GM06990 (cell line): ENCODE measurements at regions not wholly inside any gene's neighbourhood (a gene's known extent, or its start where the extent isn't known, plus 50 kb on each side); places are given as distances from the start of the nearest gene placed in this dataset.

Experiments used
- DNase-seq: peaks from one replicate; pipeline ENCODE4 v3.0.0-alpha.2; 2011; ENCODE audit not compliant: insufficient read length; ENCODE audit errors: extremely low read depth
- H3K27me3 ChIP-seq: replicated peaks from 2 replicates; pipeline ENCODE4 v1.6.0; 2011; ENCODE audit warnings: low read length; ENCODE audit not compliant: control insufficient read depth, insufficient read depth
- H3K36me3 ChIP-seq: 2 replicates; pipeline ENCODE4 v1.5.1; 2011; ENCODE audit warnings: low read length; ENCODE audit not compliant: control insufficient read depth, insufficient read depth
- H3K4me3 ChIP-seq: replicated peaks from 2 replicates; pipeline ENCODE4 v1.5.1; 2011; ENCODE audit warnings: low read depth, mild to moderate bottlenecking, control low read depth, low read length
- CTCF ChIP-seq: IDR thresholded peaks from 2 replicates; pipeline ENCODE4 v1.5.1; 2011; ENCODE audit warnings: low read length, control low read depth, mild to moderate bottlenecking, inconsistent platforms; ENCODE audit not compliant: insufficient read depth, poor library complexity, severe bottlenecking

GRCh38 chr2:58502931-58503330 is 261.8 kb upstream of the FANCL start:
- TF ChIP-seq CTCF = no peak

DNA sequence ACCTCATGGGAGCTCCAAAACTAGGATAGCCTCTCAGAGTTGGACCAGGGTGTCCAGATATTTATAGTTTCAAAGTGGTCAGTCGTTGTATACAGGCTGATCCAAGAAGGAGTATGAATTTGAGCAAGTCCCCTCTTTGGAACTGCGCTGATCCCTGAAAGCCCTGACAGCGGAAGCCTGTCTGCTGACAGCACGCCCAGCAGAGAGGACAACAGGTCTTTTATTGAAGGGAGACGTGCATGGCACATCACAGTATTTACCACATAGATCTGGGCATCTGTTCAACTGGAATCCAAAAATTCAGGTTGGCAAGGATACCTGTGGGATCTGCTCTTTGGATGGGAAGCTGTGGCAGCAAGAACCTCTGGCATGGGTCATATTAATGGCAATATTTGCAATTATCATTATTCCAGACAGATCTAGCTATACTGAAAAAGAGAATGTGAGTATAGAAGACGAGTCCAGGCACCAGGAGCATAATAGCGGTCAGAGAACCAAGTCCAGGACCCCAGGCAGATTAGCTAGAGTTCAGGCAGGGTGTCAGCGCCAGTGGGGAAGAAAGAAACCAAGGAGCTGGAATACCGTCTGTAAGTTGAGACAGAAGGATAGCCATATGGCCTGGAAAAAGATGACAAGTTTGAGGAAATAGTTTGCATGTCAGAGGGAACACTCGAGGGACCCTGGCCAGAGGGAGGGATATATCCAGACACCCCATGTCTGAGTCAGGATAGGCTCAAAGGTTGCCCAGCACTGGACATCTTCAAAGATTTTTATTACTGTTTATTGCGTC is 260.4 kb upstream of the FANCL start:
- no peak for TF ChIP-seq CTCF
- no peak overlapping the region for H3K4me3 ChIP-seq
- DNase-seq = no peak
- H3K27me3 ChIP-seq = no peaks in the 10 kb centered on the region
- no peaks in the 10 kb centered on the region for H3K36me3 ChIP-seq

More at GRCh38 chr2:58502931-58503330, 261.8 kb upstream of the FANCL start:
- no peak overlapping the region for H3K4me3 ChIP-seq
- no peak for DNase-seq
- H3K27me3 ChIP-seq = no peaks in the 10 kb centered on the region
- H3K36me3 ChIP-seq = no peaks in the 10 kb centered on the region

DNA sequence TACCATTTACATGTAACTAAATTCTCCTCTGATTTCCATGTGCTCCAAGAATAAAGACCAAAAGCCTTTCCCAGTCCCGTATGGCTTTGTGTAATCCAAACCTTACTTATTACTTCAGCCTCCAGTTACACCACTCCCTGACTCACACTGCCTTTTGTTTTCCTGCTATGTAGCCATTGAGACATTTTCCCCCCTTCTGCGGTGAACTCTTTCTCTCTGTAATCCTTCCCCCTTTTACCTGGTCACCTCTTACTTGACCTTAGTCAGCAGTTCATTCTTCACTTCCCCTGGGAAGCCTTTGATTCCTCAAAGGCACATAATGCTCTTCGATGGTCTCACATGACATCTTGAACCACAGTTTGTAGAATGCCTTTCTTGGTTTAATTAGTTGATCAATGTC is 256.0 kb upstream of the FANCL start:
- no peak for DNase-seq
- Histone ChIP-seq H3K36me3 (no peaks in the 10 kb centered on the region), H3K4me3 (no peak overlapping the region), H3K27me3 (no peaks in the 10 kb centered on the region)
- TF ChIP-seq CTCF = no peak

- TF ChIP-seq CTCF = no peak
- H3K36me3 ChIP-seq = no peaks in the 10 kb centered on the region
- DNase-seq = no peak
- no peak overlapping the region for H3K4me3 ChIP-seq
- H3K27me3 ChIP-seq = no peaks in the 10 kb centered on the region
Measured at GRCh38 chr2:58495806-58496205, 254.7 kb upstream of the FANCL start.

- no peak overlapping the region for H3K4me3 ChIP-seq
- TF ChIP-seq CTCF = no peak
- no peak for DNase-seq
- H3K36me3 ChIP-seq = no peaks in the 10 kb centered on the region
- no peaks in the 10 kb centered on the region for H3K27me3 ChIP-seq
Measured at GRCh38 chr2:58494071-58494501, 253.0 kb upstream of the FANCL start.
